ENCODE measurements at regions not wholly inside any gene's neighbourhood (a gene's known extent, or its start where the extent isn't known, plus 50 kb on each side); places are given as distances from the start of the nearest gene placed in this dataset.

DNA sequence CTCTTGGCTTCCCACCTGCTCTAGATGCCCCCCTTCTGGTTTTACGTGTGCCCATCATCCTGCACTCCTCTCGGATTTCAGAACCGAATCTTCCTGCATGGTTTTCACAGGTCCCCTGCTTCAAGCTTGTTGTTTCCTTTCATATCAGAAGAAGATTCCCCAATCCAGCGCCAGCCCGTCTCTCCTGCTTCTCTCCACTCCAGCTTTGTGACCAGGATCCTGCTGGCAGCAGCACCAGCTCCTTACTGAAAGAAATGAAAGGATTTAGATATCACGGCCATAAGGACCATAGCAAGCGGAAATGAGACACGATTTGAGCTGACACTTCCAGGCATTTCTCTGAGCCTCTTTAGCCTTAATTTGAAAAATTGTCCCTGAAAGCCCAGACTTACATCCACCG, 180.3 kb upstream of the UBE3A start:
- Histone ChIP-seq H3K27me3 (ENCODE audit: control insufficient read depth, extremely low read depth, insufficient read depth, low read length) (no peaks in the 10 kb centered on the region), H3K4me2 (ENCODE audit: control insufficient read depth, extremely low read depth, insufficient read depth, low read depth, low read length) (no peak overlapping the region), H3K27ac (ENCODE audit: control insufficient read depth, insufficient read depth, low read length) (no peak overlapping the region), H3K79me2 (ENCODE audit: control insufficient read depth, insufficient read depth, low read length) (no peaks in the 10 kb centered on the region), H3K36me3 (ENCODE audit: control insufficient read depth in 2 of 2, extremely low read depth in 1 of 2, insufficient read depth in 2 of 2, low read length in 2 of 2) (no peaks in the 10 kb centered on the region), H3K9me1 (ENCODE audit: control insufficient read depth, extremely low read depth, insufficient read depth, low read length) (no peaks in the 10 kb centered on the region), H3K9ac (ENCODE audit: control insufficient read depth, extremely low read depth, insufficient read depth, low read length) (no peak overlapping the region), H2AFZ (ENCODE audit: control insufficient read depth, low read length) (no peak overlapping the region), H3K4me1 (ENCODE audit: control insufficient read depth, extremely low read depth, insufficient read depth, low read length) (no peaks in the 10 kb centered on the region), H3K9me3 (ENCODE audit: control insufficient read depth, low read depth, low read length) (peaks cover 14% of the 10 kb centered on the region), H4K20me1 (ENCODE audit: control insufficient read depth, extremely low read depth, insufficient read depth, low read length) (no peaks in the 10 kb centered on the region), H3K4me3 (ENCODE audit: control insufficient read depth in 2 of 3, extremely low read depth in 1 of 3, insufficient read depth in 2 of 3, low read depth in 1 of 3, low read length in 3 of 3) (no peak overlapping the region)
- no peak for FAIRE-seq
- DNase-seq (ENCODE audit: low read depth, low spot score): no peak
- TF ChIP-seq EZH2 (IDR thresholded peaks at IDR 0.05; ENCODE audit: low read length): no peak
- no peak for TF ChIP-seq CTCF (optimal IDR thresholded peaks at IDR 0.05 in 1 of 3, IDR thresholded peaks at IDR 0.05 in 1 of 3, conservative IDR thresholded peaks at IDR 0.05 in 1 of 3; ENCODE audit: extremely low read depth in 1 of 3, insufficient read depth in 2 of 3, low read length in 3 of 3)
- dilution Hi-C loops (cut with MboI; ENCODE audit: extremely low pct_ligation_motif_present, low sequenced_read_pairs): no loop called here

DNA sequence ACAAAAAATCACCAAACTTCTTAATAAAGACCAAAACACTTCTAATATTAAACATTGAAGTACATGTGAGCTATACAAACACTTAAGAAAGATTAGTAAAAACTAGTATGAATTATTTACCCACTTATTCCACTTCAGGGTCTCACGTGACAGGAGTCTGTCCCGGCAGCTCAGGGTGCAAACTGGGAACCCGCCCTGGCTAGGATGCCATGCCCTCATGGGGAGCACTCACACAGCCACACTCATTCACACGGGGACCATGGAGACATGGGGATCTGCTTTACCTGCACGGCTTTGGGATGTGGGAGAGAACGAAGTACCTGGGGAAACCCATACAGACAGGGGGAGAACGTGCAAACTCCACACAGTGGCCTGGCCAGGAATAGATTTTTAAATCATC, 179.3 kb upstream of the UBE3A start:
- Histone ChIP-seq H4K20me1 (ENCODE audit: control insufficient read depth, extremely low read depth, insufficient read depth, low read length) (no peaks in the 10 kb centered on the region), H3K9me1 (ENCODE audit: control insufficient read depth, extremely low read depth, insufficient read depth, low read length) (no peaks in the 10 kb centered on the region), H3K27me3 (ENCODE audit: control insufficient read depth, extremely low read depth, insufficient read depth, low read length) (no peaks in the 10 kb centered on the region), H2AFZ (ENCODE audit: control insufficient read depth, low read length) (no peak overlapping the region), H3K4me1 (ENCODE audit: control insufficient read depth, extremely low read depth, insufficient read depth, low read length) (no peaks in the 10 kb centered on the region), H3K36me3 (ENCODE audit: control insufficient read depth in 2 of 2, extremely low read depth in 1 of 2, insufficient read depth in 2 of 2, low read length in 2 of 2) (no peaks in the 10 kb centered on the region), H3K9ac (ENCODE audit: control insufficient read depth, extremely low read depth, insufficient read depth, low read length) (no peak overlapping the region), H3K27ac (ENCODE audit: control insufficient read depth, insufficient read depth, low read length) (no peak overlapping the region), H3K79me2 (ENCODE audit: control insufficient read depth, insufficient read depth, low read length) (no peaks in the 10 kb centered on the region), H3K9me3 (ENCODE audit: control insufficient read depth, low read depth, low read length) (peaks cover 11% of the 10 kb centered on the region), H3K4me3 (ENCODE audit: control insufficient read depth in 2 of 3, extremely low read depth in 1 of 3, insufficient read depth in 2 of 3, low read depth in 1 of 3, low read length in 3 of 3) (no peak overlapping the region), H3K4me2 (ENCODE audit: control insufficient read depth, extremely low read depth, insufficient read depth, low read depth, low read length) (no peak overlapping the region)
- DNase-seq (ENCODE audit: low read depth, low spot score) (no peak), FAIRE-seq (no peak)
- dilution Hi-C loops (cut with MboI; ENCODE audit: extremely low pct_ligation_motif_present, low sequenced_read_pairs): no loop called here
- TF ChIP-seq EZH2 (IDR thresholded peaks at IDR 0.05; ENCODE audit: low read length) (no peak), CTCF (optimal IDR thresholded peaks at IDR 0.05 in 1 of 3, IDR thresholded peaks at IDR 0.05 in 1 of 3, conservative IDR thresholded peaks at IDR 0.05 in 1 of 3; ENCODE audit: extremely low read depth in 1 of 3, insufficient read depth in 2 of 3, low read length in 3 of 3) (no peak)

All from keratinocyte (primary cell).